Small intestine (tissue), 7 donors: ENCODE measurements at regions not wholly inside any gene's neighbourhood (a gene's known extent, or its start where the extent isn't known, plus 50 kb on each side); places are given as distances from the start of the nearest gene placed in this dataset.

Source experiments
- DNase-seq, 2 donors: peaks; one replicate each; pipeline versions ENCODE4 v3.0.0 to v3.0.0-alpha.2; 2013
- FAIRE-seq: peaks from 2 replicates; lab custom pipeline; 2012; peaks lifted over from hg19 to GRCh38; lab: Jason Lieb, UNC
- H3K27ac ChIP-seq, 3 donors: one replicate each; pipeline ENCODE4 v1.5.1; 2013; ENCODE audit warnings: low read length in 2 of 3, mild to moderate bottlenecking in 2 of 3, control low read depth in 1 of 3, inconsistent platforms in 1 of 3, low read depth in 1 of 3, moderate library complexity in 1 of 3
- H3K27me3 ChIP-seq, 3 donors: one replicate each; pipeline ENCODE4 v1.6.1; 2013; ENCODE audit warnings: low read length in 3 of 3, inconsistent platforms in 1 of 3; ENCODE audit not compliant: control insufficient read depth in 3 of 3, insufficient read depth in 3 of 3
- H3K36me3 ChIP-seq, 3 donors: one replicate each; pipeline ENCODE4 v1.6.1; 2013; ENCODE audit warnings: low read length in 3 of 3, inconsistent platforms in 1 of 3, low read depth in 1 of 3, mild to moderate bottlenecking in 1 of 3, moderate library complexity in 1 of 3; ENCODE audit not compliant: control insufficient read depth in 3 of 3, insufficient read depth in 2 of 3
- H3K4me1 ChIP-seq, 3 donors: one replicate each; pipeline ENCODE4 v1.6.1; 2013; ENCODE audit warnings: low read length in 2 of 3, inconsistent platforms in 1 of 3, low read depth in 1 of 3, mild to moderate bottlenecking in 1 of 3, moderate library complexity in 1 of 3; ENCODE audit not compliant: control insufficient read depth in 3 of 3, insufficient read depth in 2 of 3
- H3K4me3 ChIP-seq, 3 donors: one replicate each; pipeline ENCODE4 v1.5.1; 2013; ENCODE audit warnings: low read length in 3 of 3, control low read depth in 1 of 3, inconsistent platforms in 1 of 3, low read depth in 1 of 3, mild to moderate bottlenecking in 1 of 3, moderate library complexity in 1 of 3
- H3K9me3 ChIP-seq, 2 donors: one replicate each; pipeline ENCODE4 v1.6.1; 2013; ENCODE audit warnings: low read depth in 1 of 2, low read length in 1 of 2; ENCODE audit not compliant: control insufficient read depth in 2 of 2, insufficient read depth in 1 of 2
- WGBS, 3 donors: extraction: QIAGEN DNeasy Blood & Tissue Kit; methylation state at CpG; one replicate each; pipeline ENCODE4 v1.1.7; 2013; 5-methylcytosine and 5-hydroxymethylcytosine counted together
- donor health status: healthy with polysubstance abuse.
- donor health status: control.
- donor health status: control.
- donor health status: Bipolar disorder and iron deficiency.
- donor health status: healthy.

DNA sequence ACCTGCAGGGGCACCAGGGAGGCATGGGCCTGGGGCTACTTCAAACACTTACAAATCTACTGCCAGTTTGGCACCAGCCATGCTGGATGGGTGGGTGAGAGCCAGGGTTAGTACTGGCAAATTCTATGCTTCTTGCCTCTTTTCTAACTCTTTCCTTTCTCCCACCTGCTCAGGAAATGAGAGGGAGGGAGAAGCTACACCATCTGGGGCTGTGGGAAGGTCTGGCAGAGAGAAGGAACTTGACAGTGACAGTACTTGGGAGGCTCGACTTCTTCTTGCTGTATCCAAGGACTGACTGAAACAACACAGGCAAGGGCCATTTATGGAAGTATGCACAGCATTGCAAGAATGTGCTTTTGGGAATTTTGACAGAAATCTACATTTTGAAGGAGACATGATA, 149.6 kb upstream of the DYRK2 start:
- WGBS, 3 donors: 50 to 87% (median 78%) methylated on average over 1 of the region's 1 CpG
- Histone ChIP-seq H3K27ac (no peak overlapping the region), H3K4me1 (peaks cover 0 to 15% (median 0%) of the 10 kb centered on the region in 3 donors), H3K27me3 (no peaks in the 10 kb centered on the region), H3K4me3 (no peak overlapping the region), H3K36me3 (no peaks in the 10 kb centered on the region), H3K9me3 (no peaks in the 10 kb centered on the region)
- DNase-seq (no peak), FAIRE-seq (no peak)

DNA sequence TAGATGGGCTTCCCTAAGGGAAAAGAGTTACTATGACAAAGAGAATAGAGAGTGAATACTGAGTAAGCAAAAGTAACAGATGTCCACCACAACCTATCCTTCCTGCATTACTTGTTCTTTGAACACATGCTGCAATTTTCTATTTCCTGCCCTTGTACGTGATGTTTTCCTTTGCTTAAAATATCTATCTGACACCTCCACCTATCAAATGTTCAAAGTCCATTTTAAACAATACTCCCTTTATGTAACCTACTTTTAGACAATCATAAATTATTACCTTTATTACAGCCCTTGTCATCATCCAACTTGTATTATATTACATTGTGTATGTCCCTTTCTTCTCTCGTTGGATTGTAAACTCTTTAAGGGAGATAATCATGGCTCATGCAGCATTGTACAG, 147.2 kb upstream of the DYRK2 start:
- peaks cover 0 to 15% (median 0%) of the 10 kb centered on the region in 3 donors for H3K4me1 ChIP-seq
- FAIRE-seq: no peak
- H3K36me3 ChIP-seq: no peaks in the 10 kb centered on the region
- no peaks in the 10 kb centered on the region for H3K27me3 ChIP-seq
- DNase-seq: peak; percentile 78 to 83
- WGBS, 3 donors: 10 to 42% (median 20%) methylated on average over 2 of the region's 2 CpGs
- H3K27ac ChIP-seq: peak overlapping the region in 2 of 3 donors; percentile 51 to 66
- no peaks in the 10 kb centered on the region for H3K9me3 ChIP-seq
- H3K4me3 ChIP-seq: no peak overlapping the region

DNA sequence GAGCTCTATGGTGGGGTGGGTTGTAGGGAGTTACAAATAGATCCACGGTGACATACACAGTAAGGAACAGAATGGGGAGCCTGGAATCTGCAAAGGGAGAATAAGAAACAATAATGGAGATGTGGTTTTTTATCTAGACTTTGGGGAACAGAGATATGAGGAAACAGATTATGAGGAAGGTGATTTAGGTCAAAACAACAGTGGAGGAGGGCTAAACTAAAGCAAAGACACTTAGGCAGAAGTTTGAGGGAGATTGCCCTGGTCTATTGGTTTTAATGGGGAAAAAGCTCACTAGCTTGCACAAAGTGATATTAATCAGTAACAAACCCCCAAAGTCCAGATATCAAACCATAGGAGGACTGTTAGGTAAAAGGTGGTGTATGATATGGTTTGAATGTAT, 144.5 kb upstream of the DYRK2 start:
- FAIRE-seq (no peak), DNase-seq (no peak)
- H3K4me3 ChIP-seq: no peak overlapping the region
- H3K36me3 ChIP-seq: no peaks in the 10 kb centered on the region
- 72 to 81% (median 74%) methylated on average over 1 of the region's 1 CpG for WGBS, 3 donors
- no peaks in the 10 kb centered on the region for H3K27me3 ChIP-seq
- H3K4me1 ChIP-seq: peaks cover 0 to 15% (median 0%) of the 10 kb centered on the region in 3 donors
- H3K27ac ChIP-seq: no peak overlapping the region
- H3K9me3 ChIP-seq: no peaks in the 10 kb centered on the region

DNA sequence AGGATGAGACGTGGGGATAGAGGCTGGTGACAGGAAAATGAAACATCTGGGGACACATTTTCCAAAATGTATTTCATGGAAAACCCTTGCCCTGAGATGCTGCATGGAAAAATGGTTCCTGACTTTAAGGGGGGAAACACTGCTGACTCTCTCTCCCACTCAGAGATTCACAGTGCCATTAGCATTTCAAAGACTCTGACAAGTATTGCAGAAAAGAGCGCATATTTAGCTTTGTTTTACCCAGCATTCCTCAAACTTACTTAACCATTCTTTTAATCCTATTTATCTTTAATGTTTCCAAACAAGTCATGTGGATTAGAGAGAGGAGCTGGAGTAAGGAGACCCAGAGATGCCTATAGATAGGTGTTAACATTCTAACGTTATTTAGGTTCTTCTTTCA, 141.8 kb upstream of the DYRK2 start:
- Histone ChIP-seq H3K36me3 (no peaks in the 10 kb centered on the region), H3K27me3 (no peaks in the 10 kb centered on the region), H3K27ac (no peak overlapping the region), H3K4me1 (peaks cover 0 to 6% (median 0%) of the 10 kb centered on the region in 3 donors), H3K9me3 (no peaks in the 10 kb centered on the region), H3K4me3 (no peak overlapping the region)
- no peak for FAIRE-seq
- WGBS, 3 donors: 70 to 85% (median 77%) methylated on average over 3 of the region's 3 CpGs
- DNase-seq: no peak

- FAIRE-seq (no peak), DNase-seq (peak; percentile 31 to 79)
- no peaks in the 10 kb centered on the region for H3K36me3 ChIP-seq
- H3K4me1 ChIP-seq: no peaks in the 10 kb centered on the region
- H3K4me3 ChIP-seq: no peak overlapping the region
- H3K9me3 ChIP-seq: no peaks in the 10 kb centered on the region
- no peak overlapping the region for H3K27ac ChIP-seq
- 34 to 60% (median 45%) methylated on average over 1 of the region's 1 CpG for WGBS, 3 donors
- H3K27me3 ChIP-seq: no peaks in the 10 kb centered on the region
These were observed 139.7 kb upstream of the DYRK2 start for GRCh38 chr12:67508830-67509229.

DNA sequence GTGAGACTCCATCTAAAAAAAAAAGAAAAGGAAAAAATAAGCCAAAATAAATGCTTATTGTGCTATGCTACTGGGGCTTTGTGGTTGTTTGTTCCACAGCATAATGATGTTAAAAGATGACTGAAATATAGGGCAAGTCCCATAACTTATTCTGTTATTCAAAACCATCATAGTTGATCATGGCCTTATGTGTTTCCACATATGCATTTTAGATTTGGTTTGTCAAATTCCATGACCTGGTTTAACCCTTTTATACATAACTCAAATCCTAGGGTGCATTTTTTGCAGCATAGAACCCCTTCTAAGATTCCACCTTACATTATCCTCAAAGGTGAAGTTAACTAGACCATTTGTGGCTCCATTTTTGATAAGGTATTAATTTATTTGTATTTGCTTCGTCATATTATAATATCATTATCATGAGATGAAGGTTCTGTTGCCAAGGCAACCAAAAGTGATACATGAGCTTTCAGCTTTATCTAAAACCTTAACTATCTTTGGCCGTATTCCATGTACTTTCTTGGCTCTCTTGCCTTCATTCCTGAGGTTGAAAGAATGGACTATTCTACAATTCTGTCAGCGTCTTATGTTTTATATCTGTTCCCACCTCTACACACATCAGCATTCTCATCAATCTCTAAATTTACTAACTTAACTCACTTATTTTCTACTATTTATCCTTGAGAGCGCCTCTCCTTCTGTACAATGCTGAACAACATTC, 138.7 kb upstream of the DYRK2 start:
- FAIRE-seq: no peak

DNA sequence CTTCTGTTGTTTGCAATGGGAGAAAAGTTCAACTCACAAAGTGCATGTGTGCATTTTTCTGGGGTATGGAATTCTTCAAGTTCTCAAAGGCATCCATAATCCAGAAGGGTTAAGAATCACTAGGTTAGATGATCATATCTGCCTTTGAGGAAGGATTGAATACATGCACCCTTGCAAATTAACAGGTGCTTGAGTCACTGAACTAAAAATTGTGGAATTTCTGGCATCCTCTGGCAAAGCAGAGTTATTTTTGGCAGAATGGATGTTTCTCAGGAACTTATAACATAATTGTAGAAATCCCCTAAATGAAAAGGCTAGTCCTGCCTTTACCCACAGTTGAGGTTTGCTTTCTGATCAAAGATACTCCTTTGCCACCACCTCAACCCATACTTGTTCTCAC, 136.5 kb upstream of the DYRK2 start:
- DNase-seq (no peak), FAIRE-seq (no peak)
- Histone ChIP-seq H3K4me1 (peaks cover 0 to 6% (median 4%) of the 10 kb centered on the region in 3 donors), H3K27me3 (no peaks in the 10 kb centered on the region), H3K36me3 (no peaks in the 10 kb centered on the region), H3K4me3 (no peak overlapping the region), H3K9me3 (no peaks in the 10 kb centered on the region), H3K27ac (no peak overlapping the region)

More for the DNA sequence above, 138.7 kb upstream of the DYRK2 start:
- Histone ChIP-seq H3K4me1 (no peaks in the 10 kb centered on the region), H3K4me3 (no peak overlapping the region), H3K27me3 (no peaks in the 10 kb centered on the region), H3K36me3 (no peaks in the 10 kb centered on the region), H3K9me3 (no peaks in the 10 kb centered on the region), H3K27ac (no peak overlapping the region)
- 24 to 67% (median 43%) methylated on average over 4 of the region's 4 CpGs for WGBS, 3 donors
- DNase-seq: peak in 1 of 2 donors; percentile 80

DNA sequence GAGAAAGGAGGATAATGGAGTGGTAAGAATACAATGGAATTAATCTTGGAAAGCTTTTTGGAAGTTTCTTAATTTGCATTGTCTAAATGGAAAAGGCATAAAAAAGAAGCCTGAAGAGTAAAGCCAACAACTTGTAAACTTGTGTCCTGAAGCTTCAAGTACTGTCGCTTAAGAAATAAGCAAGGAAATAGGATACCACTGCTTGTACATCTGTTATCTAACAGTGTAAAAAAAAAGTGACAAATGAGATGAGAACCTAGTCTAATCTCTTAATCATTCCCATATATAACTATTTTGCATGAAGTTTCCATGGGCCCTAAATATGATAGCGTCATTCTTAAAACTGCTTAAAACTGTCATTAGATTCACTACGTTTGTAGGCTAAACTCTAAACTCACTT, 134.0 kb upstream of the DYRK2 start:
- no peak for FAIRE-seq

More for the DNA sequence above, 134.0 kb upstream of the DYRK2 start:
- no peaks in the 10 kb centered on the region for H3K36me3 ChIP-seq
- peaks cover 0 to 6% (median 4%) of the 10 kb centered on the region in 3 donors for H3K4me1 ChIP-seq
- H3K9me3 ChIP-seq: no peaks in the 10 kb centered on the region
- WGBS, 3 donors: 77 to 90% (median 88%) methylated on average over 3 of the region's 3 CpGs
- H3K27me3 ChIP-seq: no peaks in the 10 kb centered on the region
- H3K4me3 ChIP-seq: no peak overlapping the region
- no peak overlapping the region for H3K27ac ChIP-seq
- DNase-seq: no peak
